HG03095 (cell line): ENCODE measurements at regions not wholly inside any gene's neighbourhood (a gene's known extent, or its start where the extent isn't known, plus 50 kb on each side); places are given as distances from the start of the nearest gene placed in this dataset.

ENCODE experiments used
- ATAC-seq: cut with Tn5 transposase; IDR thresholded peaks from one replicate; pipeline ENCODE4 v1.9.1; 2021; ENCODE audit warnings: moderate library complexity; ENCODE audit not compliant: unreplicated experiment

DNA sequence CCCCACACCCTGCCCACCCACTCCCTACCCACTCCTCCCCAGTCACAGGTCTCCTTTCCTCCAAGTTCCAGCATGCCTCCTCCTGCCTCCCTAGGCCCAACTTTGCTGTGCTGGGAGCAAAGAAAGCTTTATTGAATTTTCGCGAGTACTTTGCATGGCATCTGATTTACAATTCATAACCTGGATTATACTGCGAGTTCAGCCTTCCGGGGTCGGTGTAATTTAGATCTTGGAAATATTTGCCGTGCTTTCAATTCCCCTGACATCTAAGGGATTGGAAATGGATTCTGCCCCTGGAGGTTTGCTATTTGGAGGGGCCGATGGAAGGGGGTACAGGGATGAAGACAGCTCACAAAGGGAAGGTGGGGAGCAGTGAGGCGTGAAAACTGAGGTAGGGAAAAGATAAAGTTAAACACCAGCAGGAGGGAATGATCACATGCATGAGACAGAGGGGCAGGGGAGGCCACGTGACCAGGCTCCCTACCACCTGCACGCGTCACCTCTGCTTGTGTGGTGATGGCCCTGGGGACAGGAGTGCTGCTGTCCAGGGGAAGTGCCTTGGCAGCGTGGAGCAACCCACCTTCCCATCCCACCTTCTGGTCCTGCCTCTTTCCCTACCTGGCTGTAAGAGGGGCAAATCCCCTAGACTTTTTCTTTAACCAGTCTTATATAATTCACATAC, 132.3 kb upstream of the RPL38 start:
- ATAC-seq: no peak

- ATAC-seq: no peak
Measured at GRCh38 chr17:74072340-74072739, 131.1 kb upstream of the RPL38 start.

- no peak for ATAC-seq
Measured at GRCh38 chr17:74076446-74076845, 127.0 kb upstream of the RPL38 start.

- no peak for ATAC-seq
Measured at GRCh38 chr17:74077231-74077630, 126.2 kb upstream of the RPL38 start.

DNA sequence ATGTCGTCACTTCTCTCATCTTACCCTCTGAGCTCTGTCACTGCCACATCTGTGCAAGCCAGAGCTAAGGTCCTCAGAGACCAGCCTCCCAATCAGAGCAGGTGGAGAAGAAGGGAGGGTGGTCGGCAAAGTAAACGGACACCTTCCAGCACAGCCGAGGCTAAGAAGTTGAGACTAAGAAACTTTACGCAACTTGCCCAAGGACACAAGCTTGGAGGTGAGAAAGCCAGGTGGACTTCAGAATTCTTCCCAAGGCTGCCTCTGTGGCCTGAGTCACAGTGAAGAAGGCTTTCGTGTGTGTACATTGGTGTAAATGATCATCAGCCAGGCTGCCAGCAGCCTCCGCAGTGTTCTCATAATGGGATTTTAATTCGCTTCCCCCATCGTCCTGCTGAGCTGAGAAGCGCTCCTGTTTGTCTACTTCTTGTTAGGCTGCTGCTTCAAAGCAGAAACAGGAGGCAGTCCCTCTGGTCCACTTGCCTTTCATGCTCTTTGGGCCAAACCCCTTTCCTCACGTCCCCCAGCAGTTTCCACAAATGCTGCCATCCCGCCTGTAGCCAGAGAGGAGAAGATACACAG, 125.0 kb upstream of the RPL38 start:
- ATAC-seq: no peak

DNA sequence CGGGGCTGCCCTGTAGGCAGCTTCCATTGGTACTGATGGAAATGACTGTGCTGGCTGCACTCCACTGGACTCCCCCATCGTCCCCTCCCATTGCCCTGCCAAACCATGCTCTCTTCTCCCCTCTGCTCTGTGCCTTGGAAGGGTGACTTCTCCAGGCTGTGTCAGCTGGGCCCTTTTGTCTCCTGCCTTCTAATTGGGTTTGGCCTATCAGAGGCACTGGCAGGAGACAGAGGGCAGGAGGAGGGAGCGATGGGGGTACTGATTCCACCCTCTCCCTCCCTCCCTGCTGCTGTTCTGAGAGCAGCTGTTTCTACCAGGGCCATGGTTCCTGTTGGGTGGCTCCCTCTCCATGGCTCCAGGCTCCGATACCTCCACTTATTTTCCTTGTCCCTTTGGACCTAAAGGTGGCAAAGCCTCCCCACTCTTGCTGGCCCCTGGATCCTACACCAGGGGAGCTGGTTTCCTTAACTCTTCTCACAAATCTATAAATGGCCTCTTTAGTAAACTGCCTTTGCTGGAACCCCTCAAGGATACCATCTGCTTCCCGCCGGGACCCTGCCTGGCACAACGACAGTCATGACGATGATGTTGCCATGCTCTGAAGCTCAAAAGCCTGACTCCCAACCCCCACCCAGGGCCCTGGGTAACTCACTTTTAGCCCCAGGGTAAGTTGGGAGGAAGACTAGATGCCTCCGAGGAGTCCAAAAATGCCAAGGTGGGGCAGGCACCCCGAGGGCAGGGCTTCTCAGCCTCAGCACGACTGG, 123.8 kb upstream of the RPL38 start:
- ATAC-seq: no peak

DNA sequence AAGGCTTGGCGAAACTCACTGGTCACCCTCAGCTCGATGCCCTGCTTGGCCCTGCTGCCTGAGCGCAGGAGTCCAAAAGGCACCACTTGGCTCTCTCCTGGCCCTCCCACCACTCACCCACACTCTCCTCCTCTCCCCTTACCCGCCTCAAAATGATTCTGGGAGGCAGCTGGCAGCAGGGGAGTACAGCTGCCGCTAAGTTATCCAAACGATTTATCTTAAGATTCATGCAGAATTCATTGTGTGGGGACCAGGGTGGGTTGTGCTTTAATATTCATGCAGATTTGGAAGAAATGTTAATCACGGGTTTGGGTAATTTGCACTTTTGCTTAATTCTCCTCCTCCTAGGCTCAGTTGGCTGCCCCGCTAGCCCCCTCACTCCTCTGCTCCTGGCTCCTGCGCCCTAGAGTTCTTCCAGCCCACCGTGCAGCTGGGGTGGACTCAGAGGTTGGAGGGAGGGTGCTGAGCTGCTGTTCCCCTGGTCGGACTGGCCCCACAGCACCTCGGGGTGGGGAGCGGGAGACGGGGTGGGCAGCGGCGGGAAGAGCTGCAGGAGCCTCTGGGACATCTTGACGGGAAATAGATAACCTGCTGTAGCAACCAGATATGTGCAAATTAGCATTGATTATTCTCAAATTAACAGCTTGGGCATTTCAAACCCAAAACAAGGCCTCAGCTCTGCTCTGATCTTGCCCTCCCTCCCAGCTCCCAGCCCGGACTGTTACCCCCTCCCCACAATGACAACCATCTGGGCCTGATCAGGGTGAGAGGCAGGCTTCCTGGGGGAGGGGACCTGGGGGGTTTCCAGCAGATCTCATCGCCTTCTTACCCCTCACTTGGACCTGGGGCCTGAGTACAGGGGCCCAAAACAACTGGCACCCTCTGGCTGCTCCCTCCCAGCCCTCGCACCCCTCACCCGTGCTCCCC, 122.6 kb upstream of the RPL38 start:
- ATAC-seq: no peak

GRCh38 chr17:74082886-74083285, 120.6 kb upstream of the RPL38 start:
- ATAC-seq: no peak

GRCh38 chr17:74083321-74083720, 120.2 kb upstream of the RPL38 start:
- no peak for ATAC-seq

GRCh38 chr17:74085434-74085833, 118.0 kb upstream of the RPL38 start:
- no peak for ATAC-seq

DNA sequence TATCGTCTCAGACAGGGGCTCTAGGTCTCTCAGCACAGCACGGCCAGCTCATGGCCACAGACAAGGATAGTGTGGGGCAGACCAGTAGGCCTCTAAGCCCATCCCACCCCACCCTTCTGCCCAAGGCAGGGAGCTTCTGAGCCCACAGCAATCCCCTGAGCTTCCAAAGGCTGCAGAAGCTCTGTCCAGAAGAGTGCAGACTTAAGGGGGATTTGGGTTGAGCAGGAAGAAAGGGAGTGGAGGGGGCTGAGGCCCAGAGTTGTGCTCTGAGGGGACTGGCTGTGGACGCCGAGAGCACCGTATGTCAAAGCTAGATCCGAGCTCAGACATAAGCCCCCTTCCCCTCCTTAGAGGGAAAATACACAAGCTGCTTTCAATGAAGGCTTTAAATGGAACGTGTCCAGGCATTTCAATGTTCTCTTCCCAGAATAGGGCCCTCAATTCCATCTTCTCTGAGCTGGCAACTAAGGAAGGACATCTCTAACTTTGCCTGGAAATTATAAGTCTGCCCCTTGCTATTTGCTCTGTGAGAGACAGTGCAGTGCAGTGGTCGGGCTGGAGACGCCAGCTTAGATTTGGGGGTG, 116.4 kb upstream of the RPL38 start:
- ATAC-seq: no peak

DNA sequence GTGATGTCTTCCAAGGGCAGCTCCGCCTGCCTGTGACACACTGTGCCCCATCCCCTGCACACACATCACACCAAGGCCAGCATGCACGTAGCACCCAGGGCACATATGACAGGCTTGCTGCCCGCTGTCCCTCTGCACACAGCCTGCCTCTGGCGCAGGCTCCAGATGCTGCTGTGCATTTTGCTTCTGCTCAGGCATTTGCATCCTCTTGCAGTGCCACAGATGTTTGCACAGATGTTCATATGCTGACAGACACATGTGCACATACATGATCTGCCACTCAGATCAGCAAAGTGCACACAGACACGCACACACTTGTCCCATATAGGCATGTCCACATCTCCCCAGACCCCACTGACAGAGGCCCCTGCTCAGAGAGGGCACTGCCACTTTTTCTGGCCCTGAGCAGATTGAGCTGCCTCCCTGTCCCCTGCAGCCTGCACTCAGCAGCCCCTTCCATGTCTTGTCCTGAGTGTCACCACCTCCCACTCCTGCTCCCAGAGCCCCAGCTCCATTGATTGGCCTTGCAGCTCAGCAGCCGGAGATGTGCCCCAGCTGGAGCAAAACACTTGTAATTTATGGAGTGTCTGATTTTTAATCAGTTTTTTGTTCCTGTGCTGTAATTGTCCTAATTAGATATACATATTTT, 115.1 kb upstream of the RPL38 start:
- no peak for ATAC-seq

DNA sequence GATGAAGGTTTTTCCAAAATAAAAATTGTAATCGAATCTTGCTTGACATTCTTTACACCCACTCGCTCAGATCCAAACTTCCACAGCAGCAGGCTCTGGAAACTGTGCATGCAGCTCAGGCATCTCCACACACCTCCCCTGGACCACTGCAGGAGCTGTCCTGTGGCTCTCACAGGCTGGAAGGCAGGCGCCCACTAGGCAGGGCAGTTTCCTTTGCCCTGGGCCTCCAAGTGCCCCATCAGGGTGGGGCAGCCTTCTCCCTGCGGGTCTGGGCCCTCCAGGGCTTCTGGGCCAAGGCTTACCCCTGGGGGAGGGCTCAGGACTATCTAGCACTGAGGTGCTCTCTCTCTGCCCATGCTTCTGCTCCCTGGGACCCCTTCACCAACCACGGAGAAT, 114.5 kb upstream of the RPL38 start:
- no peak for ATAC-seq

DNA sequence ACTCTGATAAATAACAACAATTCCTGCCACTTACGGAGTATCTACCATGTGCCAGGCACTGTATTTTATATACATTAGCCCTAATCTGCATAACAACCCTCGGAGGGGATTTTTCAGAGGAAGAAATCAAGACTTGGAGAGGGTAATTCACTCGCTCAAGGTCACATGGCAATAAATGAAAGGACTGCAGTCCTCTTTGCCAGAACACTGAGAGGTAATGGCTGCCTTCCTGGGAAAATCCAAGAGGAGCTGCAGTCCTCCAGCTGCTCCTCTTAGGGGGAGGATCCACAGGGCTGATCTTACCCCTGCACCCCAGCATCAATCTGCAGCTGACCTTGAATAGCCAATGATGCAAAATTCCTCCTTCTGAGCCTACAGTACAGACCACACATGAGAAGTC, 114.1 kb upstream of the RPL38 start:
- no peak for ATAC-seq

DNA sequence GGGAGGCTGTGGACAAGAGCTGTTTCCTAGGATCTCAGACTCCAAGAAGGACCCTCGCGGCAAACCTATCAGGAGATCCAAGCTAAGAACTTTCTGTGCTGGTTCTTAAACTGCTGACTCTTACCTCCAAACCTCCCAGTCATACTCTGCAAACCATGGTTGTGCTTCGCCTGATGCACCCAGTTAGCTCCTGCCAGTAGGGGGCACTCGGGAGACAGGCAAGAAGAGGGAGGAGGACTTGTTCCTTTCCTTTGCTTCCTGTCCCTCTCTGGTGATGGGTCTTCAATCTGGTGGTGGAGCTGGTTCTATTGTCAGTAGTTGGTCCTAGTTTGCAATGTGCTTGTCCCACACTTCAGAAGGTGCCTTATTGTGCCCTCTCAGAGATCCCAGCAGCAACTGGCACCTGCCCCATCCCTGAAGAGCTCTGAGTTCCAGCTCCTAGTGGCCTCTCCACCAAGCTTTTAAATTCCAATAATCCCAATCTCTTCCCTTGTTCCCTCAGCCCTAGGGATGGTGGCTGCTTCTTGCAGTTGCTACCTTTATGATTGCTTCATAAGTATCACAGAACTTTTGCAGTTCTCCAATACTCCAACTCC, 113.5 kb upstream of the RPL38 start:
- no peak for ATAC-seq

GRCh38 chr17:74094651-74095050, 108.8 kb upstream of the RPL38 start:
- ATAC-seq: no peak

DNA sequence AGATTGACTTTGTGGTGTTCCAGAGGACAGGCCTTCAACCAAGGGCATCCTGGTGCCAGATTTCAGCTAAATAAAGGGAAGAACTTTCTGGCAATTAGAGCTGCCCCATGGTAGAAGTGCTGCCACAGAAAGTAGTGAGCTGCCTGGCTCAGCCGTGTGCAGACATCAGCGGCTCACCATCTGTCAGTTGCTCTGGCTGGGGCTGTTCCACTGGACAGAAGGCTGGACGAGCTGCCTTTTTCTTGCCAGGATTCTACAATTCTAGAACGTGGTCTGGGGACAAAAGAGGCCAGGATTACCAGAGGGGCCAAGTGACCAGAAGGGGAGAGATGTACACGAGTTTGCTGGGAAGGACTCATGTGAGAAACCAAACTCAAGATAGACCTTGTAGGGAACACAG, 107.0 kb upstream of the RPL38 start:
- no peak for ATAC-seq

DNA sequence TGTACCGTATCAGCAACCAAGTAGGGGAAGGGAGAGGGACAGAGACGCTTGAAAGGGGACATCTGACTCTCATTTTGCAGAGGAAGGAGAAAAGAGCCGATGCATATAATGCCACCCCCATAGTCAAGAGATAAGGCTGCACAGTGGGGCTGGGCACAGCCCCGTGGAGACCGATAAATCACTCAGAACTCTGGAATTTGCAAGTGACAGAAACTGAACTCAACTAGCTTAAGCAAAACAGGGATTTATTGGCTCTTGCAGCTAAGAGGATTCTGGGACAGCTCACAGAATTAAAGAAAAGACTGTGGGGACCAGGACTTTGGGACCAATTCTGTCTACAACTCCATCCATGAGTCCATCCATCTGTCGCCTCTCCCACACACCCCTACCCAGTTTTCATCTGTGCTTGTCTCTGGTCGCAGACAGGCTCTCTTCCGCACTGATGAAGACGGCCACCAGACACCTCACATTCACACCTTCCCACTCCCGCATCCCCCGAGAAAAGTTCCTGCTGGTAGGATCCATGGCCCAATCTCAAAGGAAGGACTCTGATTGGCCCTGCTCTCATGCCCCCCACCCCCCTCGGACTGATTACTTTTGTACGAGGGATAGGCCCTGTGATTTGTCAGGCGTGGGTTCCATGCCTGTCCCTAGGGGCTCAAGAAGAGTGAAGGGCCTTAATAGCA, 105.9 kb upstream of the RPL38 start:
- no peak for ATAC-seq
